GM19455 (cell line): ENCODE measurements at regions not wholly inside any gene's neighbourhood (a gene's known extent, or its start where the extent isn't known, plus 50 kb on each side); places are given as distances from the start of the nearest gene placed in this dataset.
"Not testable (repeated sequence)": the region's sequence is repeated elsewhere in the genome, so short reads cannot be mapped to it uniquely, and the experiment has no call there.

ENCODE experiments used
- ATAC-seq: cut with Tn5 transposase; IDR thresholded peaks from one replicate; pipeline ENCODE4 v1.9.1; 2021; ENCODE audit not compliant: unreplicated experiment

- no peak for ATAC-seq
Measured at GRCh38 chr3:35307296-35307695, 332.0 kb upstream of the ARPP21 start.

GRCh38 chr3:35316841-35317240, 322.5 kb upstream of the ARPP21 start:
- not testable (repeated sequence) for ATAC-seq

- ATAC-seq, result no peak
Measured at GRCh38 chr3:35320646-35321407, 318.5 kb upstream of the ARPP21 start.

DNA sequence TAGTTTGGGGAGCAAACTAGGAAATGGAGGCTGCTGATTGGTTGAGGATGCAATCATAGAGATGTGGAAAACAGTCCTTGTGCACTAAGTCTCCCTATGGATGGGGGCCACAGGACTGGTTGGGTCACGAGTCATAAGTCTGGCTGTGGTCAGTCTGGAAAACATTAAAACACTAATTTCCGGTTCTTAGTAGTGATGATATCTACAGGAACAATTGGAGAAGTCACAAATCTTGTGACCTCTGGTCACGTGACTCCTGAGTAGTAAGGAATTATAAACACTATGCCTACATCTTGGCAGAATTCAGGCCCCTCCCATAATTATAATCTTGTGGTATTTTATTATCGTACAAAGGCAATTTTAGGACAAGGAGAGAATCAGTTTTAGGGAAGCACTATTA, 317.3 kb upstream of the ARPP21 start:
- ATAC-seq, result no peak

GRCh38 chr3:35335703-35336102, 303.6 kb upstream of the ARPP21 start:
- no peak for ATAC-seq

DNA sequence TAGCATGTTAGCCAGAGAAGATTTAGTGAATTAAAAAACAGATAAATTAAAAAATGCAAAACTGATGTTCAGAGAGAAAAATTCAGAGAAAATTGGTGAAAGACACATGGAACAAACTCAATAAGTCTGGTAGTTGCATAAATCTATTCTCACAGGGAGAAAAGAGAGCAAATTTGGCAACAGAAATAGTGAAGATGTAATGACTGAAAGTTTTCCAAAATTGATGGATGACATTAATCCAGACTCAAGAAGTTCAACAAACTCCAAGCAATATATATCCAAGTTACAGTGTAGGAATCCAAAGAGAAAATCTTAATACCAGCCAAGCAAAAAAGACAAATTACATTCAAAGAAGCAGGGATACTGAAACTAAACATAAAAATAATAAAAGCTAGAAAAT, 302.7 kb upstream of the ARPP21 start:
- no peak for ATAC-seq

DNA sequence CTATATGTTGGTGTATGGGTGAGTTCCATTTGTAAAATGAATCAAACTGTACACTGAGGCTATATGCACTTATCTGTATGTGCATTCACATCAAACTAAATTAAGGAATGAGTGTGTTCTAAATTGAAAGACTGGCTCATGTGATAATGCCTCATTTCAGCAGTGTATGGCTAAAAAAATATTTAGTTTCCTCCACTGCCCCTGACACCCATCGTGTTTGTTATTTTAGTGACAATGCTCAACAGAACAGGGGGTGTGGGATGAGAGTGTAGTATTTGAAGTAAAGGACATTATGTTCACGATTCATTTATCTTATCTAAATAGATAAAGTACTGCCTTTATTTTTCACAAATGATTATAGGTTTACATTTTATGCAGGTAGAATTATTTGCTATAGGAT, 301.1 kb upstream of the ARPP21 start:
- no peak for ATAC-seq

DNA sequence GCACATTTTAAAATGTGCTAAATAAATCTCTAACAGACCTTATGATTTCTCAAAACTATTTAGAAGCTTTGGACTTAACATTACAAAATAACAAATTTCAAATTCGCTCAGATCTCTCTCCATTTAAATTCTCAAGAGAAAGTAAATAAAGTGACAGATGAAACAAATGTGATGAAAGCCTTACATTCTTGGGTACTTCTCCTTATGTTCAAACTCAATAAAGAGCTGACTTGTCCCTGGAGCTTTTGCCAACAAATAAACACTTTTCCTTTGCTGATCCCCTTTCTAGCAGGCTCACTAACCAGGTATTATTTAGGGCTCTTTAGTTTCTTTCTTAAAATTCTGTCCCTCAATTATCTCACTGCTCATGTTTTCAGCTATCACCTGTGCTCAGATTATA, 259.1 kb upstream of the ARPP21 start:
- no peak for ATAC-seq

- ATAC-seq, result no peak
Measured at GRCh38 chr3:35383216-35383615, 256.1 kb upstream of the ARPP21 start.

- no peak for ATAC-seq
Measured at GRCh38 chr3:35383719-35384555, 255.4 kb upstream of the ARPP21 start.

- no peak for ATAC-seq
Measured at GRCh38 chr3:35385271-35385670, 254.1 kb upstream of the ARPP21 start.

GRCh38 chr3:35389907-35390306, 249.4 kb upstream of the ARPP21 start:
- ATAC-seq, result no peak

DNA sequence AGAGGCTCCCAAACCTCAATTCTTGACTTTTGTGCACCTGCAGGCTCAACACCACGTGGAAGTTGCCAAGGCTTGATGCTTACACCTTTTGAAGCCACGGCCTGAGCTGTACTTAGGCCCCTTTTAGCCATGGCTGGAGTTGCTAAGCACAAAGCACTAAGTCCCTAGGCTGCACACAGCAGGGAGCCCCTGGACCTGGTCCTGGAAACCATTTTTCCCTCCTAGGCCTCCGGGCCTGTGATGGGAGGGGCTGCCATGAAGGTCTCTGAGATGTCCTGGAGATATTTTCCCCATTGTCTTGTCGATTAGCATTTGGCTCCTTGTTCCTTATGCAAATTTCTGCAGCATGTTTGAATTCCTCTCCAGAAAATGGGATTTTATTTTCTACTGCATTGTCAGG, 247.1 kb upstream of the ARPP21 start:
- ATAC-seq, result no peak

DNA sequence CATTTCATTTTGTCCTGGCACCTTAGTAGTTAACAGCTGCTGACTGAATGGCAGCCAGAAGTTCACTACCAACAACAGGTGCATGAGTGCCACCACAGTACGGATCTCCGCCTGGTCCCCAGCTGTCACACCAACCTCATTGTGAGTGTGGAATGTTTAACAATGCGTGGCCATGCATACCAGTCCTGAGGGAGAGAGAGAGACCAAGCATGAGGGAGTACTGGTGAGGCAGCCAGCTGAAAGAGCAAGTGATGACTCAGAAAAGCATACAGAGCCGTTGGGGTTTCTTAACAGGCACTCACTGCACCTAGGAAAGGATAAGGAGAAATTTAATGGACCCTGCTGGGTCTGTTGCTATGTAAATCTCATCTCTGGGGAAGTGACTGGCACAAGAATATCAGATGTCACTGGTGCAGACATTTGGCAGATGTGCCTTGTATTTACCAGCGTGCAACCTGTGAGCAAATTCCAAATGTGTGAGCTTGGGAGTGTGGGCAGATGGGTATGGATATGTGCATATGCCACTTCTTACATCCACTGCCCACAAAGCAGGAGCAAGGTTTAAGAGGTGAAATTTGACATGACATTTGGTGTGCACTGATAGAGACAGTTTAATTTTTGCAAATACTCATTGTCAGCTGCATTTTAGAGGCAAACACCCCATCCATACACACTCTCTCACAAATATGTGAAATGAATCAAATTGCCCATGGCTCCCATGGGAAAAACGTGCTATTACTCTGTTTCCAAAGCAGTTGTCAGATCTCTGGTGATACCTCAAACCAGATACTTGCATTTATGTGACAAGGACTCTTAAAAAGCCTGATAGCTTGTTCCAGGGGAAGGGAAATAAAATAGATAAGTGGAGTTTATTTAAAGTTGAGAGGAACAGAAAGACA, 245.2 kb upstream of the ARPP21 start:
- no peak for ATAC-seq

- no peak for ATAC-seq
Measured at GRCh38 chr3:35394905-35395304, 244.4 kb upstream of the ARPP21 start.

- no peak for ATAC-seq
Measured at GRCh38 chr3:35401671-35402070, 237.7 kb upstream of the ARPP21 start.

DNA sequence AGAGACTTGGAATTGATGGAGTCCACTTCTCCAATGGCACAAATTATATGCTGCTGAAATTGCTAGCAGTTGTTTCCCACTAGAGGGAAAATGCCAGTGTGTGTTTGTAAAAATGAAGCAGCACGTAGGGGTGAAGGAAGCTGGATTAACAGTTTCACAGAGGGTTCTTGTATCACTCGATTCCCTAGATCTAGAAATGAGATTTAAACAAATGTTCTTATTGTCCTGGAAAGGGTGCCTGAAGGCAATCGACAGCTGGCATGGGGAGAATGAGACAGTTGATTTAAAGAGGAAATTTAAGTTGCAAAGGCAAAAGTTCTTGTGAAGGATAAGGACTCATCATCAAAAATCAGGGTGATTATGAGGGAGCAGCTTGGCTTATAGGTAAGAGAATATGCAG, 234.8 kb upstream of the ARPP21 start:
- ATAC-seq, result no peak

GRCh38 chr3:35408882-35409281, 230.4 kb upstream of the ARPP21 start:
- ATAC-seq, result no peak

GRCh38 chr3:35409991-35410390, 229.3 kb upstream of the ARPP21 start:
- ATAC-seq, result no peak

DNA sequence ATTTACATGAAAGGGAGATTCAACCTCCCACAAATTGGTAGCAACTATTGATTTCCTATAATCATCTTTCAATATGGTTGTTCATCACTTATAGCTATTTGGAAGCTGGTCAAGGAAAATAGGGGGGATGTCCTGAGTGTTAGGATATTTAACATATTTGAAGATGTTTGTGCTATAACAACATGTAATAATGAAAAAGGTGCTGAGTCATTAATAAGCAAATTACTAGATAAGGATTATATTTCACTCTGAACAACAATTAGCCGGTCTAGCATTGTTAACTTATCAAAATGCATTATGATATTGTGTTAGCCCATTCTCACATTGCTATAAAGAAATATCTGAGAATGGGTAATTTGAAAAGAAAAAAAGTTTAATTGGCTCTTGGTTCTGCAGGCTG, 225.8 kb upstream of the ARPP21 start:
- no peak for ATAC-seq

- no peak for ATAC-seq
Measured at GRCh38 chr3:35417080-35417479, 222.2 kb upstream of the ARPP21 start.
